ENCODE measurements at regions not wholly inside any gene's neighbourhood (a gene's known extent, or its start where the extent isn't known, plus 50 kb on each side); places are given as distances from the start of the nearest gene placed in this dataset.

GRCh38 chr7:25289518-25289917 lies 61.2 kb upstream of the NPVF start:
- no peak for TF ChIP-seq CTCF (IDR thresholded peaks at IDR 0.05; ENCODE audit: borderline replicate concordance, extremely low read depth, low read length, poor library complexity, severe bottlenecking)
- no peak for TF ChIP-seq EZH2 (IDR thresholded peaks at IDR 0.05; ENCODE audit: borderline replicate concordance, low read depth, low read length, severe bottlenecking)
